CD4-positive, alpha-beta T cell (primary cell): ENCODE measurements at regions not wholly inside any gene's neighbourhood (a gene's known extent, or its start where the extent isn't known, plus 50 kb on each side); places are given as distances from the start of the nearest gene placed in this dataset.
"Not testable (repeated sequence)": the region's sequence is repeated elsewhere in the genome, so short reads cannot be mapped to it uniquely, and the experiment has no call there.

Source experiments
- ATAC-seq: fragments of 200-7000 bp; cut with Tn5 transposase; one replicate; pipeline ENCODE4 v1.10.0; 2022; ENCODE audit warnings: mild to moderate bottlenecking; ENCODE audit not compliant: poor library complexity
- CTCF ChIA-PET: fragments of 350-600 bp; sonication (Branson Sonifier 250); formaldehyde crosslinking; loops from one replicate; lab custom pipeline; 2021; ENCODE audit warnings: antibody characterized with exemption, inconsistent platforms; lab: Charles Lee
- POLR2A ChIA-PET: fragments of 350-600 bp; sonication (Branson Sonifier 250); formaldehyde crosslinking; loops from one replicate; lab custom pipeline; 2021; ENCODE audit warnings: antibody characterized with exemption, inconsistent platforms; lab: Charles Lee
- DNase-seq, 14 experiments: peaks; one replicate each; pipeline ENCODE4 v3.0.0-alpha.2; 2013 to 2020; ENCODE audit warnings: mixed read lengths in 2 of 14
- H3K27ac ChIP-seq, 2 donors: one replicate each; pipeline versions ENCODE4 v1.5.1 to v1.7.0; 2013; ENCODE audit warnings: low read length in 2 of 2, low read depth in 1 of 2, mild to moderate bottlenecking in 1 of 2
- H3K27me3 ChIP-seq, 2 experiments: 1 replicate in 1 of 2; 2 replicates in 1 of 2; pipeline versions ENCODE4 v1.6.1 to v1.7.0; 2013; ENCODE audit warnings: low read length in 2 of 2, control low read depth in 1 of 2, mild to moderate bottlenecking in 1 of 2, moderate library complexity in 1 of 2; ENCODE audit not compliant: insufficient read depth in 2 of 2, control insufficient read depth in 1 of 2
- H3K36me3 ChIP-seq: one replicate; pipeline ENCODE4 v1.6.1; 2013; ENCODE audit warnings: low read length, control low read depth; ENCODE audit not compliant: insufficient read depth
- H3K4me1 ChIP-seq: one replicate; pipeline ENCODE4 v1.6.1; 2013; ENCODE audit warnings: low read length, control low read depth; ENCODE audit not compliant: insufficient read depth
- H3K4me3 ChIP-seq: one replicate; pipeline ENCODE4 v1.5.1; 2013; ENCODE audit warnings: mild to moderate bottlenecking, low read length, moderate library complexity
- H3K9me3 ChIP-seq, 2 experiments: 1 replicate in 1 of 2; 2 replicates in 1 of 2; pipeline versions ENCODE4 v1.6.1 to v1.7.0; 2013; ENCODE audit warnings: low read length in 2 of 2, mild to moderate bottlenecking in 2 of 2, control low read depth in 1 of 2, moderate library complexity in 1 of 2; ENCODE audit not compliant: control insufficient read depth in 1 of 2, insufficient read depth in 1 of 2
- H3K27ac Mint-ChIP-seq: one replicate; pipeline ENCODE4 v1.8.0; 2020; ENCODE audit warnings: mixed read lengths
- H3K27me3 Mint-ChIP-seq: one replicate; pipeline ENCODE4 v1.8.0; 2021; ENCODE audit warnings: mixed read lengths
- H3K36me3 Mint-ChIP-seq: one replicate; pipeline ENCODE4 v1.8.0; 2021; ENCODE audit warnings: low read depth, mixed read lengths
- H3K4me1 Mint-ChIP-seq: one replicate; pipeline ENCODE4 v1.8.0; 2021; ENCODE audit warnings: low read depth, mixed read lengths
- H3K4me3 Mint-ChIP-seq: one replicate; pipeline ENCODE4 v1.8.0; 2020; ENCODE audit warnings: mild to moderate bottlenecking, mixed read lengths
- H3K9me3 Mint-ChIP-seq: one replicate; pipeline ENCODE4 v1.8.0; 2020; ENCODE audit warnings: mixed read lengths
- CTCF ChIP-seq: fragments of 200-600 bp; IDR thresholded peaks from one replicate; pipeline ENCODE4 v1.8.0; 2022; ENCODE audit warnings: antibody characterized with exemption, mild to moderate bottlenecking
- intact Hi-C, 2 experiments: fragments of 100-400 bp; cut with DNase I in 1 of 2; cut with micrococcal nuclease in 1 of 2; formaldehyde crosslinking; loops; one replicate each; pipeline versions ENCODE4 v1.15.1 to v1.9.0; 2023 to 2025; cut with DNase I, micrococcal nuclease

- Mint-ChIP-seq H3K9me3 (no peaks in the 10 kb centered on the region), H3K36me3 (no peaks in the 10 kb centered on the region), H3K27me3 (no peaks in the 10 kb centered on the region), H3K4me1 (no peaks in the 10 kb centered on the region), H3K27ac (no peak overlapping the region), H3K4me3 (no peak overlapping the region)
- no peak for ATAC-seq
- intact Hi-C loops: no loop called here
- no peaks in the 10 kb centered on the region for H3K4me1 ChIP-seq
- H3K36me3 ChIP-seq: no peaks in the 10 kb centered on the region
- no peak overlapping the region for H3K27ac ChIP-seq
- TF ChIP-seq CTCF: no peak
- ChIA-PET POLR2A (no interaction called here), CTCF (interaction anchor here (0.5 kb wide), 1 partner anchor 10 kb away, joined by 5 read pairs; no protein-coding TSS in a partner anchor)
- H3K9me3 ChIP-seq: no peaks in the 10 kb centered on the region
- H3K27me3 ChIP-seq: no peaks in the 10 kb centered on the region
- H3K4me3 ChIP-seq: no peak overlapping the region
- no peak for DNase-seq
Observed at GRCh38 chr3:157856078-157856939, 249.9 kb downstream of the SHOX2 start.

GRCh38 chr3:157845839-157846238 is 260.4 kb downstream of the SHOX2 start:
- CTCF ChIA-PET, H3K27ac Mint-ChIP-seq: not testable (repeated sequence)

GRCh38 chr3:157844800-157845565 is 261.2 kb downstream of the SHOX2 start:
- Histone ChIP-seq H3K9me3 (no peaks in the 10 kb centered on the region), H3K27ac (no peak overlapping the region), H3K36me3 (no peaks in the 10 kb centered on the region), H3K27me3 (no peaks in the 10 kb centered on the region), H3K4me1 (no peaks in the 10 kb centered on the region), H3K4me3 (no peak overlapping the region)
- no peaks in the 10 kb centered on the region for H3K9me3 Mint-ChIP-seq
- H3K4me1 Mint-ChIP-seq: no peaks in the 10 kb centered on the region
- ChIA-PET POLR2A (no interaction called here), CTCF (no interaction called here)
- no peak for TF ChIP-seq CTCF
- H3K27ac Mint-ChIP-seq: no peak overlapping the region
- H3K27me3 Mint-ChIP-seq: no peaks in the 10 kb centered on the region
- intact Hi-C loops: no loop called here
- ATAC-seq (no peak), DNase-seq (no peak)
- H3K4me3 Mint-ChIP-seq: no peak overlapping the region
- no peaks in the 10 kb centered on the region for H3K36me3 Mint-ChIP-seq

More at GRCh38 chr3:157845839-157846238, 260.4 kb downstream of the SHOX2 start:
- H3K36me3 Mint-ChIP-seq, POLR2A ChIA-PET, H3K4me3 Mint-ChIP-seq, DNase-seq, ATAC-seq, intact Hi-C loops, H3K4me1 Mint-ChIP-seq, H3K27me3 ChIP-seq, H3K9me3 Mint-ChIP-seq, H3K36me3 ChIP-seq, H3K4me3 ChIP-seq, H3K27ac ChIP-seq, H3K9me3 ChIP-seq, H3K27me3 Mint-ChIP-seq, H3K4me1 ChIP-seq: not testable (repeated sequence)
